Pancreas (tissue), 10 donors: ENCODE measurements at regions not wholly inside any gene's neighbourhood (a gene's known extent, or its start where the extent isn't known, plus 50 kb on each side); places are given as distances from the start of the nearest gene placed in this dataset.

Experiments
- ATAC-seq, 4 donors: fragments of 200-7000 bp; cut with Tn5 transposase; one replicate each; pipeline versions ENCODE4 v1.8.0 to v1.9.1; 2020; ENCODE audit warnings: mild to moderate bottlenecking in 4 of 4, moderate library complexity in 4 of 4
- DNase-seq, 6 donors: peaks; one replicate each; pipeline ENCODE4 v3.0.0-alpha.2; 2020
- FAIRE-seq: peaks from 2 replicates; lab custom pipeline; 2012; peaks lifted over from hg19 to GRCh38; lab: Jason Lieb, UNC
- H3K27ac ChIP-seq, 4 donors: fragments of 200-600 bp; sonication (generic); 1 replicate in 3 of 4; 2 replicates in 1 of 4; pipeline versions ENCODE4 v1.5.0 to v1.8.0; 2020
- H3K27me3 ChIP-seq, 4 donors: fragments of 200-600 bp; one replicate each; pipeline ENCODE4 v1.8.0; 2021
- H3K36me3 ChIP-seq, 3 donors: fragments of 200-600 bp; sonication (generic) in 1 of 3; one replicate each; pipeline versions ENCODE4 v1.5.0 to v1.8.0; 2020 to 2021
- H3K4me1 ChIP-seq, 3 donors: fragments of 200-600 bp; one replicate each; pipeline ENCODE4 v1.8.0; 2021
- H3K4me3 ChIP-seq, 4 donors: fragments of 200-600 bp; sonication (generic) in 2 of 4; one replicate each; pipeline versions ENCODE4 v1.5.0 to v1.8.0; 2020 to 2021
- H3K9me3 ChIP-seq, 4 donors: fragments of 200-600 bp; one replicate each; pipeline ENCODE4 v1.8.0; 2021
- WGBS, 2 donors: extraction: QIAGEN DNeasy Blood & Tissue Kit; methylation state at CpG; one replicate each; pipeline ENCODE4 v1.1.7; 2013; 5-methylcytosine and 5-hydroxymethylcytosine counted together
- intact Hi-C, 3 donors: fragments of 100-400 bp; cut with DNase I; formaldehyde crosslinking; loops; one replicate each; pipeline versions ENCODE4 v1.11.1 to v1.14.2; 2022
- TF ChIP-seq, protein P1 (sequence below), 4 donors: fragments of 200-600 bp; sonication (generic) in 3 of 4; IDR thresholded peaks; one replicate each; pipeline versions ENCODE4 v1.5.0 to v1.8.0; 2021; ENCODE audit warnings: antibody characterized with exemption in 4 of 4
- donor health status: healthy with polysubstance abuse.
- donor health status: DM: no; HTN: no; CAD: no; lungs with moderate emphysema.
- donor health status: DM: no; HTN: no; CAD: no.
- donor health status: control.
- donor health status: control.
- donor health status: Bipolar disorder and iron deficiency.
- donor health status: DM: yes; HTN: yes; CAD: no.
- donor health status: DM: no; HTN: no; CAD: no.
- donor health status: DM: no; HTN: no; CAD: no.
- donor health status: DM: yes; HTN: yes; CAD: no.

GRCh38 chr5:173550641-173551040 lies 65.8 kb downstream of the BOD1 start:
- TF ChIP-seq, protein P1, sequence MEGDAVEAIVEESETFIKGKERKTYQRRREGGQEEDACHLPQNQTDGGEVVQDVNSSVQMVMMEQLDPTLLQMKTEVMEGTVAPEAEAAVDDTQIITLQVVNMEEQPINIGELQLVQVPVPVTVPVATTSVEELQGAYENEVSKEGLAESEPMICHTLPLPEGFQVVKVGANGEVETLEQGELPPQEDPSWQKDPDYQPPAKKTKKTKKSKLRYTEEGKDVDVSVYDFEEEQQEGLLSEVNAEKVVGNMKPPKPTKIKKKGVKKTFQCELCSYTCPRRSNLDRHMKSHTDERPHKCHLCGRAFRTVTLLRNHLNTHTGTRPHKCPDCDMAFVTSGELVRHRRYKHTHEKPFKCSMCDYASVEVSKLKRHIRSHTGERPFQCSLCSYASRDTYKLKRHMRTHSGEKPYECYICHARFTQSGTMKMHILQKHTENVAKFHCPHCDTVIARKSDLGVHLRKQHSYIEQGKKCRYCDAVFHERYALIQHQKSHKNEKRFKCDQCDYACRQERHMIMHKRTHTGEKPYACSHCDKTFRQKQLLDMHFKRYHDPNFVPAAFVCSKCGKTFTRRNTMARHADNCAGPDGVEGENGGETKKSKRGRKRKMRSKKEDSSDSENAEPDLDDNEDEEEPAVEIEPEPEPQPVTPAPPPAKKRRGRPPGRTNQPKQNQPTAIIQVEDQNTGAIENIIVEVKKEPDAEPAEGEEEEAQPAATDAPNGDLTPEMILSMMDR (IDR thresholded peaks at IDR 0.05), result no peak
- WGBS, 2 donors, result 72 to 80% methylated on average over 6 of the region's 6 CpGs

DNA sequence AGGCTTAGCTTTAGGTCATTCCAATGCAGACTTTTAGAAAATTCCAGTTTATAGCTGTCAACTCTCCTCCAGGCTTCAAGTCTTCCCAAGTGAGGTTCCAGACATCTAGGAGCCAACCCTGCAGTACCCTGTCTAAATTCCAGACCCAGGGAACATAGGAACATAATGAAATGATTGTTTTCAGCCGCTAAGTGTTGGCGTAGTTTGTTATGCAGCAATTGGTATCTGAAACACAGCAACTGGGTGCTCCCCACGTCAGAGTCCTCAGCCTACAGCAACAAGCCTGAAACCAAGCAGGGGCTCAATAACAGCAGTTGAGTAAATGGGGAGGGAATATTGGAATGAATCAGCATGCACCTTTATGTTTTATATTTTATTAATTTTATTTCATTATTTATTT lies 66.8 kb downstream of the BOD1 start:
- no peaks in the 10 kb centered on the region for H3K36me3 ChIP-seq
- H3K4me3 ChIP-seq, result no peak overlapping the region
- ATAC-seq, result no peak
- H3K27me3 ChIP-seq, result no peaks in the 10 kb centered on the region
- intact Hi-C loops, result no loop called here
- DNase-seq, result no peak
- H3K4me1 ChIP-seq, result no peaks in the 10 kb centered on the region
- WGBS, 2 donors, result 77 to 85% methylated on average over 3 of the region's 3 CpGs
- H3K27ac ChIP-seq, result no peak overlapping the region
- TF ChIP-seq, protein P1 (IDR thresholded peaks at IDR 0.05), result no peak
- no peak for FAIRE-seq
- no peaks in the 10 kb centered on the region for H3K9me3 ChIP-seq

More at GRCh38 chr5:173550641-173551040, 65.8 kb downstream of the BOD1 start:
- intact Hi-C loops, result no loop called here
- DNase-seq, result no peak
- Histone ChIP-seq H3K4me1 (no peaks in the 10 kb centered on the region), H3K4me3 (no peak overlapping the region), H3K27me3 (no peaks in the 10 kb centered on the region), H3K36me3 (no peaks in the 10 kb centered on the region), H3K27ac (no peak overlapping the region), H3K9me3 (no peaks in the 10 kb centered on the region)
- ATAC-seq, result no peak
- FAIRE-seq, result no peak

DNA sequence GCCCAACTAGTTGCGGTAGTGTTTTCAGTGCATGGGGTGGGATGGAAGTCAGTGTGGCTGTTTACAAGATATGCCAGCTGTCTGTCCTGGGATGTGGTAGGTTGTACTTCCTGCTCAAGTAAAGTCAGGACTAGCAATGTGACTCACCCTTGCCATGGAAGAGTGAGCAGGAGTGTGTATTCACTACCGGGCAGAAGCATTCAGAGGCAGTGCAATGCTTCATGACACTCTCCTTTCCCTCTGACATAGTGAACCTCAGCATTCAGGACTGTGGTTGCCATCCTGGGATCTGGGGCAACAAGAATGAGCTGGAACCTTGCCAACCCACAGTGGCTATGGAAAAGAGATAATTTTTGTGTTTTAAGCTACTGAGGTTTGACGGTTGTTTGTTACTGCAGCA lies 68.9 kb downstream of the BOD1 start:
- Histone ChIP-seq H3K27me3 (no peaks in the 10 kb centered on the region), H3K4me3 (no peak overlapping the region), H3K9me3 (no peaks in the 10 kb centered on the region), H3K36me3 (no peaks in the 10 kb centered on the region), H3K27ac (no peak overlapping the region), H3K4me1 (no peaks in the 10 kb centered on the region)
- intact Hi-C loops, result no loop called here
- FAIRE-seq, result no peak
- DNase-seq, result no peak
- 88 to 93% methylated on average over 3 of the region's 3 CpGs for WGBS, 2 donors
- no peak for ATAC-seq
- TF ChIP-seq, protein P1 (IDR thresholded peaks at IDR 0.05), result no peak

GRCh38 chr5:173542964-173543363 lies 73.5 kb downstream of the BOD1 start:
- FAIRE-seq (no peak), ATAC-seq (no peak), DNase-seq (no peak)
- H3K4me1 ChIP-seq, result no peaks in the 10 kb centered on the region
- TF ChIP-seq, protein P1 (IDR thresholded peaks at IDR 0.05), result no peak
- no peaks in the 10 kb centered on the region for H3K27me3 ChIP-seq
- no peak overlapping the region for H3K4me3 ChIP-seq
- no peak overlapping the region for H3K27ac ChIP-seq
- no peaks in the 10 kb centered on the region for H3K9me3 ChIP-seq
- intact Hi-C loops, result no loop called here
- H3K36me3 ChIP-seq, result no peaks in the 10 kb centered on the region
- WGBS, 2 donors, result 90 to 94% methylated on average over 9 of the region's 9 CpGs

- no peak for ATAC-seq
- no peaks in the 10 kb centered on the region for H3K36me3 ChIP-seq
- H3K4me3 ChIP-seq, result no peak overlapping the region
- intact Hi-C loops, result no loop called here
- no peak overlapping the region for H3K27ac ChIP-seq
- no peaks in the 10 kb centered on the region for H3K27me3 ChIP-seq
- 73 to 75% methylated on average over 4 of the region's 4 CpGs for WGBS, 2 donors
- no peak for DNase-seq
- no peaks in the 10 kb centered on the region for H3K9me3 ChIP-seq
- FAIRE-seq, result no peak
- no peaks in the 10 kb centered on the region for H3K4me1 ChIP-seq
- TF ChIP-seq, protein P1 (IDR thresholded peaks at IDR 0.05), result no peak
These were observed 74.3 kb downstream of the BOD1 start for GRCh38 chr5:173542159-173542558.
